Spinal cord (tissue), 9 donors: ENCODE measurements at regions not wholly inside any gene's neighbourhood (a gene's known extent, or its start where the extent isn't known, plus 50 kb on each side); places are given as distances from the start of the nearest gene placed in this dataset.

Source experiments
- DNase-seq, 6 donors: peaks; one replicate each; pipeline versions ENCODE4 v3.0.0 to v3.0.0-alpha.2; 2013 to 2015; ENCODE audit warnings: low spot score in 6 of 6, low read depth in 4 of 6
- H3K27ac ChIP-seq: one replicate; pipeline ENCODE4 v1.5.1; 2013; ENCODE audit warnings: low read depth, low read length, control low read depth
- H3K27me3 ChIP-seq: one replicate; pipeline ENCODE4 v1.6.1; 2013; ENCODE audit warnings: low read length; ENCODE audit not compliant: control insufficient read depth, insufficient read depth
- H3K36me3 ChIP-seq: one replicate; pipeline ENCODE4 v1.6.1; 2013; ENCODE audit warnings: low read length; ENCODE audit not compliant: control insufficient read depth, insufficient read depth
- H3K4me1 ChIP-seq: one replicate; pipeline ENCODE4 v1.6.1; 2013; ENCODE audit warnings: low read length; ENCODE audit not compliant: control insufficient read depth, insufficient read depth
- H3K4me3 ChIP-seq: one replicate; pipeline ENCODE4 v1.5.1; 2013; ENCODE audit warnings: low read depth, low read length, control low read depth
- H3K9me3 ChIP-seq: one replicate; pipeline ENCODE4 v1.6.1; 2013; ENCODE audit warnings: low read length; ENCODE audit not compliant: control insufficient read depth, insufficient read depth
- WGBS: methylation state at CpG from one replicate; pipeline ENCODE4 v1.1.5; 2013; ENCODE audit warnings: missing lambda C conversion rate; ENCODE audit not compliant: insufficient coverage; 5-methylcytosine and 5-hydroxymethylcytosine counted together
- donor health status: healthy.

- Histone ChIP-seq H3K4me3 (no peak overlapping the region), H3K27me3 (no peaks in the 10 kb centered on the region), H3K9me3 (no peaks in the 10 kb centered on the region), H3K27ac (no peak overlapping the region), H3K36me3 (no peaks in the 10 kb centered on the region), H3K4me1 (no peaks in the 10 kb centered on the region)
- DNase-seq, result no peak
- WGBS, result no CpG with 5 or more reads among the region's 2 CpGs
Measured at GRCh38 chr9:17955409-17955808, 376.5 kb downstream of the SH3GL2 start.

- no peak overlapping the region for H3K4me3 ChIP-seq
- no peaks in the 10 kb centered on the region for H3K4me1 ChIP-seq
- no peaks in the 10 kb centered on the region for H3K9me3 ChIP-seq
- H3K36me3 ChIP-seq, result no peaks in the 10 kb centered on the region
- H3K27ac ChIP-seq, result no peak overlapping the region
- no peaks in the 10 kb centered on the region for H3K27me3 ChIP-seq
- no peak for DNase-seq
- WGBS, result no CpG with 5 or more reads among the region's 2 CpGs
Measured at GRCh38 chr9:17958363-17958762, 379.5 kb downstream of the SH3GL2 start.

GRCh38 chr9:17962747-17963146, 383.9 kb downstream of the SH3GL2 start:
- H3K9me3 ChIP-seq, result no peaks in the 10 kb centered on the region
- no peak overlapping the region for H3K4me3 ChIP-seq
- 44% methylated on average over 2 of the region's 3 CpGs for WGBS
- no peak for DNase-seq
- no peak overlapping the region for H3K27ac ChIP-seq
- no peaks in the 10 kb centered on the region for H3K27me3 ChIP-seq
- H3K4me1 ChIP-seq, result no peaks in the 10 kb centered on the region
- H3K36me3 ChIP-seq, result no peaks in the 10 kb centered on the region

GRCh38 chr9:17963498-17963897, 384.6 kb downstream of the SH3GL2 start:
- Histone ChIP-seq H3K4me1 (no peaks in the 10 kb centered on the region), H3K27me3 (no peaks in the 10 kb centered on the region), H3K27ac (no peak overlapping the region), H3K4me3 (no peak overlapping the region), H3K9me3 (no peaks in the 10 kb centered on the region), H3K36me3 (no peaks in the 10 kb centered on the region)
- DNase-seq, result no peak
- WGBS, result 56% methylated on average over 3 of the region's 5 CpGs

GRCh38 chr9:17967731-17968130, 388.9 kb downstream of the SH3GL2 start:
- Histone ChIP-seq H3K4me1 (no peaks in the 10 kb centered on the region), H3K9me3 (no peaks in the 10 kb centered on the region), H3K27ac (no peak overlapping the region), H3K27me3 (no peaks in the 10 kb centered on the region), H3K36me3 (no peaks in the 10 kb centered on the region), H3K4me3 (no peak overlapping the region)
- DNase-seq, result no peak
- WGBS, result no CpG with 5 or more reads among the region's 3 CpGs

GRCh38 chr9:17969232-17969631, 390.4 kb downstream of the SH3GL2 start:
- no peak for DNase-seq
- no peaks in the 10 kb centered on the region for H3K4me1 ChIP-seq
- H3K27me3 ChIP-seq, result no peaks in the 10 kb centered on the region
- no peak overlapping the region for H3K4me3 ChIP-seq
- H3K27ac ChIP-seq, result no peak overlapping the region
- WGBS, result no CpG with 5 or more reads among the region's 1 CpG
- H3K36me3 ChIP-seq, result no peaks in the 10 kb centered on the region
- no peaks in the 10 kb centered on the region for H3K9me3 ChIP-seq

GRCh38 chr9:17970277-17970676, 391.4 kb downstream of the SH3GL2 start:
- H3K27ac ChIP-seq, result no peak overlapping the region
- H3K36me3 ChIP-seq, result no peaks in the 10 kb centered on the region

GRCh38 chr9:17978773-17979172, 399.9 kb downstream of the SH3GL2 start:
- Histone ChIP-seq H3K4me1 (no peaks in the 10 kb centered on the region), H3K9me3 (peaks cover 4% of the 10 kb centered on the region), H3K4me3 (no peak overlapping the region), H3K27me3 (no peaks in the 10 kb centered on the region), H3K36me3 (no peaks in the 10 kb centered on the region), H3K27ac (no peak overlapping the region)
- no CpG with 5 or more reads among the region's 2 CpGs for WGBS
- no peak for DNase-seq

More at GRCh38 chr9:17970277-17970676, 391.4 kb downstream of the SH3GL2 start:
- no peaks in the 10 kb centered on the region for H3K27me3 ChIP-seq
- H3K4me1 ChIP-seq, result no peaks in the 10 kb centered on the region
- H3K4me3 ChIP-seq, result no peak overlapping the region
- no peaks in the 10 kb centered on the region for H3K9me3 ChIP-seq
- DNase-seq, result no peak

- H3K4me3 ChIP-seq, result no peak overlapping the region
- no peaks in the 10 kb centered on the region for H3K9me3 ChIP-seq
- H3K27ac ChIP-seq, result no peak overlapping the region
Measured at GRCh38 chr9:17986595-17986994, 407.7 kb downstream of the SH3GL2 start.

GRCh38 chr9:17987189-17987588, 408.3 kb downstream of the SH3GL2 start:
- Histone ChIP-seq H3K4me3 (no peak overlapping the region), H3K4me1 (no peaks in the 10 kb centered on the region), H3K9me3 (no peaks in the 10 kb centered on the region), H3K27ac (no peak overlapping the region), H3K36me3 (no peaks in the 10 kb centered on the region), H3K27me3 (no peaks in the 10 kb centered on the region)
- WGBS, result 86% methylated on average over 1 of the region's 5 CpGs
- no peak for DNase-seq

More at GRCh38 chr9:17986595-17986994, 407.7 kb downstream of the SH3GL2 start:
- Histone ChIP-seq H3K27me3 (no peaks in the 10 kb centered on the region), H3K36me3 (no peaks in the 10 kb centered on the region), H3K4me1 (no peaks in the 10 kb centered on the region)
- no peak for DNase-seq
